ENCODE measurements at regions not wholly inside any gene's neighbourhood (a gene's known extent, or its start where the extent isn't known, plus 50 kb on each side); places are given as distances from the start of the nearest gene placed in this dataset.
"Not testable (repeated sequence)": the region's sequence is repeated elsewhere in the genome, so short reads cannot be mapped to it uniquely, and the experiment has no call there.

GRCh38 chr3:20537234-20537633 lies 351.2 kb upstream of the SGO1 start:
- DNase-seq: no peak

DNA sequence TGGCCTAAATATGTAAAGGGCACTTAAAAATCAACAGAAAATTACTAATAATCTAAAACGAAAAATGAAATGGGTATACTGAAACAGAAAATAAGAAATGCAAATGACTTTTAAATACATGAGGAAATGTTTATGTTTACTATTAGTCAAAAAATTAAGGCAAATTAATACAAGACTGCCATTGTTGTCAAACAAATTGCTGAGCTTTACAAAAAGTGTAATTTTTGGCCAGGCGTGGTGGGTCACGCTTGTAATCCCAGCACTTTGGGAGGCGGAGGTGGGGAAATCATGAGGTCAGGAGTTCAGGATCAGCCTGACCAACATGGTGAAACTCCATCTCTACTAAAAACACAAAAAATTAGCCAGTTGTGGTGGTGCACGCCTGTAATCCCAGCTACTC lies 343.9 kb upstream of the SGO1 start:
- no peak for DNase-seq

DNA sequence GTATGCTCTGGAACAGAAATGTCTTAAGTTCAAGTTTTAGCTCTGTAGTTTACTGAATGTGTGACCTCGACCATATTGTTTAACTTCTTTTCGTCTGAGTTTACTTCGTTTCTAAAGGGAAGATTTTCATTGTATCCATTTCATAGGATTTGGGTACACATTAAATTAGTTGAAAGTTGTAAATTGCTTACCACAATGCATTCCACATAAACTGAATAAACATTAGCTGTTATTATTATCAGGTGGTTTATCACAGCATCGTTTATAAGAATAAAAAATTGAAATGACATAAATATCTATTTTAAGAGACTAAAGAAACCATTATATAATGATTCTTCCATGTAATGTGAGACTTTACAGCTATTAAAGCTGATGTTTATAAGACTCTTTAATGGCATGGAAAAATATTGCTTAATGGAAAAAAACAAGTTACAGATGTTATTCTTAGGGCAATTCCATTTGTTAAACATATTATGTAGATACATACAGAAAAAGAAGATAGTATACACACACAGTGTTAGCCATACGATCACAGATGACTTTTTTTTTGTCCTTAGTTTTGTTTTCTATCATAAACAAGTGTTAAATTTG lies 342.3 kb upstream of the SGO1 start:
- DNase-seq: no peak

DNA sequence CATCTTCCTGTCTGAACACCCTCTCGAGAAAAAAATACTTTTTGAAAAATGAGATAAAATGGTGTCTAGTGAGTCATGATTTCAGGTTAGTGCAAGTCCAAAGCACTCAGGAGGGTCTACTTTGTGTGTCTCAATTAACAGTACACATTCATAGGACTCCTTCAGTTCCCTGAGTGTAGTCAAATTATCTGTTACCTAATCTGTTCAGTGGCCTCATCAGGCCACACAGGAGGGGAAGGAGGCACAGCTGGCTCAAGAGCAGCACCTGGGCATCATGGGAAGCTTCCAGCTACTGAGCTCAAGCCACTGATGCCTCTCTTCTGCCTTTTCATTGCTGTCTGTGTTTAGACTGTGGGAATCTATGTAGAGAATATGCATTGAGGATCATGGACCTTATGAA lies 341.4 kb upstream of the SGO1 start:
- no peak for DNase-seq

GRCh38 chr3:20524328-20524727 lies 338.3 kb upstream of the SGO1 start:
- DNase-seq: no peak

- DNase-seq: no peak
These were observed 337.3 kb upstream of the SGO1 start for GRCh38 chr3:20523293-20523692.

- DNase-seq: not testable (repeated sequence)
These were observed 331.3 kb upstream of the SGO1 start for GRCh38 chr3:20517316-20517715.

DNA sequence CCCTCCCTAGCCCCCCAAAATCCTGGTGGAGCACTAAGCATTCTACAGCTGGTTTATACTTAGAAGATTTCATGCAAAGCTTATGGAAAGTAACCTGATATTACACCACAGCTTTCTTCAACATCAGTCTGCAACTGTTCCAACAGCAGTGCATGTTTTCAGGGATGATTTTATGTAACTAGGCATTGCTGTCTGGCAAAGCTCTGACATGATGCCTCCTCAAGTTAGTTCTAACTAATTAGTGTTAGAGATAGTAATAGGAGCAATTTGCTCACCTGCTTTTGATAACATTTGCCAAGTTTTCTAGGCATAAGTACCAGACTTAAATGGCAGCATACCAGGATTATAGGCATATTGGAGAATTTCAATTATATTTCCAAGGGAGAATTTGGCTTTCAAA lies 330.3 kb upstream of the SGO1 start:
- DNase-seq: no peak

DNA sequence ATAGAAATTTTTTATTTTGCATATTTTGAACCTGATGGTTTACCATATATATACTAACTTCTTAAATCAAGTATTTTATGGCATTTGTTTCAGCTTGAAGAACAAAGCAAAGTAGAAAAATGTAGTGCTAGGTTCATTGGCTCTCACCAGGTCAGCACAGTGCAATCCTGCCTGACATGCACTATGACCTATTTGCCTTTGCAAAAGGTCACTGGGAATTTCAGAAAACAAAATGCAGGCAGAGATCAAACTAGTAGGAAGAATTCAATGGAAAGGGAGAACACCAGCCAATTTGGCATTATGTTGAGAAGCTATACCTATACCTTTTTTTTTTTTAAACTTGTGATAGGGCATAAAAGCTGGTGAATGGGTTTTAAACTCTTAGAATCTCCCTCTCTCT lies 329.8 kb upstream of the SGO1 start:
- DNase-seq: no peak

DNA sequence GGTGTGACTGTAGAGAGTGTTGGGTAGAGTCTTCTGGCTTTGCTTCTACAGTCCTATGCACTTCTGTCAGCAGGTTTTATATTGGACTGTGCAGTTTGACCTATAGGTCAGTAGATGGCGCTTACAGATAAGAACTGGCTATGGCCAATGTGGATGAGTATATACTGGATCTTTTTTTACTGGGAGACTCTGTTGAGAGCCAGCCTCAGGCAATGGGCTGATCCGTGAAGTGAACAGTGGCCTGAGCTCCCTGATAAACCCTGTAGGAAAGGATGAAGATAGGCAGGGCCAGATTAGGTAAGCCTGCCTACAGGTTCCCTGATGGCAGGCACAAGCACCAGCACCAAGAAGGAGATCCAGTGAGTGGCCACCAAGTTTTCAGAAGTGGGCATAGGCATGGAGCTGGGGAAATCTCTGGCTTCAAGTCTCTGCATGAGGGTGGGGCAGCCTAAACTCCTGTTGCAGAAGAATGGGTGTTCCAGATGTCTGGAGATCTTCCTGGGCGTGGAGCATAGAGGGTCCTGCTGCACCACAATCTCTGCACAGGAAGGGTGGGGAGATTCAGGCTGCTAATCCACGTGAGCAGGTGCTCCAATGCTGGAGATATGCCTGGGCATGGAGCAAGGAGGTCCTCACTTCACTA lies 326.0 kb upstream of the SGO1 start:
- DNase-seq: no peak

GRCh38 chr3:20510396-20510795 lies 324.4 kb upstream of the SGO1 start:
- no peak for DNase-seq

- DNase-seq: no peak
These were observed 317.5 kb upstream of the SGO1 start for GRCh38 chr3:20503394-20504082.

DNA sequence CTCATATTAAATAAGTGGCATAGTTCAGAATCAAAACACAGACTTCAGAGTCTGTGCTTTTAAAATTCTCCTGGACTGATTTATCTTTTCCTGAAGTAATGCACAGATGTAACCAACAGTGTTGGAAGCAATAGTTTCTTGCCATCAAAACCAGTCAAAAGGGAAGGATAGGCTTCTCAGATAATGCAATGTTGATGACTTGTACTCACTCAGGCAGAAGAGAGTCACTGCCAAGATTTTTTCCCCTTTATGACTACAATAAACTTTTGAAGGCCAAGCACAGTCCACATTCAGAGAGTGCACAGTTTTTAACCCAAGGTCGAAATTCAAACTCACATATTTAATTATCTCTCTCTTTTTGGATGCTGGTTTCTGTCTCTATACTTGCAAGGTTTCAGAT lies 305.0 kb upstream of the SGO1 start:
- no peak for DNase-seq

DNA sequence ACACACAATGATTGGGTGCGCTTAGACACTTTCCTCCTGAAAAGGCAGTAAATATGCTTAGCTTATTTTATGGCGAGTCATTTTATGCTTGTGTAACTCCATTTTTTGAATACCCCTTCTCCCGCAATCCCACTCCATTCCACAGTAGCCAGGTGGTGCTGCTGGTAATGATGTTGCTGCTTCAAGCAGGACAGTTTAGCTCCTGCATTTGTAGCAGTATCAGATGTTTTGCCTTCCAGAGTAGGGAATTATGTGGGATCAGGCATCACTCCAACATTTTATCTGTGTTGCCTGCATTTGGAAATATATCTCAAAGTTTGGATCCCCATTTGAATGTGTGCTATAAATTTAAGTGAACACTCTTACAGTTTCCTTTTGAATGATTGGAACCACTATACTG lies 302.1 kb upstream of the SGO1 start:
- DNase-seq: no peak

DNA sequence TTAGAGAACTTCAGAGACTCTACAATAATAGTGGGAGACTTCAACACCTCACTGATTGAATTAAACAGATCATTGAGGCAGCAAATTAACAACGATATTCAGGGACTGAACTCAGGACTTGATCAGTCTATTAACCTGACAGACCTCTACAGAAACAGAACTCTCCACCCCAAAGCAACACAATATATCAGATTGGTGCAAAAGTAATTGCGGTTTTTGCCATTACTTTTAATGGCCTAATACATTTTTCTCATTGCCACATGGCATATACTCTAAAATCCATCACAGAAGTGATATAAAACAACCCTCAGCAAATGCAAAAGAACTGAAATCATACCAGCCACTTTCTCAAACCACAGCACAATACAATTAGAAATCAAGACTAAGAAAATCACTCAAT lies 298.1 kb upstream of the SGO1 start:
- no peak for DNase-seq

DNA sequence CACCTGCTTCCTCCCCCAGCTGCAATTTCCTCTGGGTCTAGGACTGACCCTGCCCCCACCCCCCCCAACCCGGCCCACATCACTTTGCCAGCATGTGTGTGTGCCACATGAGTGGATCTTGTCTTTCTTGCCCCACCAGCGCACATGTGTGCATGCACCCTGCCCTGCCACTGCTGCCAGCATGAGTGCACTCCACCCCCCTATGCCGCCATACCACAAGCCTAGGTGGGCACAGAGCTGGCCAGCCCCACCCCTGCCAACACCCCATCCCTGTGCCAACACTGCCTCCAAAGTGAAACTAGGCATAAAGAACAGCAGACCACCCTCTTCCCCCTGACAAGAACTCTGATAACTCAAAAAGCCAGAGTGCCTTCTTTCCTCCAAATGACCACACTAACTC lies 296.3 kb upstream of the SGO1 start:
- no peak for DNase-seq

GRCh38 chr3:20480786-20481365 lies 294.9 kb upstream of the SGO1 start:
- DNase-seq: no peak

- DNase-seq: no peak
These were observed 292.4 kb upstream of the SGO1 start for GRCh38 chr3:20478436-20478835.

GRCh38 chr3:20464237-20464636 lies 278.2 kb upstream of the SGO1 start:
- DNase-seq: not testable (repeated sequence)

DNA sequence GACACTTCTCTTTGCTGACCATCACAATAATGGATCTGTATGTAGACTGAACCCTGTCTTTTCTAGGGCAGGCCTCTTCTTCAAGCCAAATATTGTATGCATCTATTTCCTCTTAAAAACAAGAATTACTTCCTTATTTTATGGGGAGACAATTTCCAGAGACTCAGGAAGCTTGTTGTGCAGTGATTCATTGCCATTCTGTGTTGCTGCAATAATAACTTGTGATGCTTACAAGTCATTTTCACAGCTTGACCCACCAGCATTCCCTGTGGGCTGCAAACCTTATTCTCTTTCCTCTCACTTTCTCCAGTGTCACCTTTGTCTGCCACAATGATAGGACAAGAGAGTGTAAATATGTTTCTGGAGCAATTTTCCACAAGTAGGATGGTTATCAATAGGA lies 276.7 kb upstream of the SGO1 start:
- DNase-seq: no peak

- no peak for DNase-seq
These were observed 276.2 kb upstream of the SGO1 start for GRCh38 chr3:20462226-20462625.

GRCh38 chr3:20458994-20459716 lies 273.1 kb upstream of the SGO1 start:
- DNase-seq: no peak

DNA sequence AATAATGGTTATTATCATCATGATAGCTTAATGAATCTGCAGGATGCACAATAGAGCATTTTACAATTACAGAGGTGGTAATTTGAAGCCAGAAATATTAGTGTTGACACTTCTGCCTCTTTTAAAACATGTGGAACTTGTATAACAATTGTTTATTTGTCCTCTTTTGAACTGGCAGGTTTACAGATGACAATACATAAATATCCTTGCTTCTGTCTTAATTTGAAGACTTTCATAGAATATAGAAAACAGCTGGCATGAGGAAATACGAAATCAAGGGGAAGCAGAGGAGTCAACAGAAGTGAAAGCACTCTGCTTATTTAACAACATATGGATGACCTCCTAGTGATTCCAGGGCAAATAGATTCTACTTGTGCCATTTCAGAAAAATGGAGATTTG lies 270.5 kb upstream of the SGO1 start:
- no peak for DNase-seq

DNA sequence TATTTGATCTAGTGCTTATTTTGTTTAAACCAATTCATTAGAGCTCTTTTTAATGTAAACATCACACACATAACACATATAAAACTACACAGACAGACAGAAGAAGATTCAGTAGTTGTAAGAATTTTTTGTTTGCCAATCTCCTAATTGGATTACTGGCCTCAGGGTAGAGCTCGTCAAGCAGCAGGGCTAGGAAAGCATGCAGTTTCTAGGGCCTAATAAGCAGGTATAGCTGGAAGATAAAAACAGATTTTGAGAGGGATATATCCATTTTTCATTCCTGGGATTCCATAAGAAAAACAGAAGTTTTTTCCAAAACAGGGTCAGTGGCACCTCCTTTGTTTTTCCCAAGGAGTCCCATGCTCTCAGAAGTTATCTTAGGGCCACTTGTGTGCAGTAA lies 265.2 kb upstream of the SGO1 start:
- no peak for DNase-seq
